Activated naive CD4-positive, alpha-beta T cell treated with anti-CD3 and anti-CD28 coated beads, Interleukin-2, amount 10 ng/mL, durations not matched to agents 7 days and 5 days (primary cell): ENCODE measurements at regions not wholly inside any gene's neighbourhood (a gene's known extent, or its start where the extent isn't known, plus 50 kb on each side); places are given as distances from the start of the nearest gene placed in this dataset.

Source experiments
- CTCF ChIA-PET: fragments of 350-600 bp; sonication (Branson Sonifier 250); formaldehyde crosslinking; loops from one replicate; lab custom pipeline; 2021; ENCODE audit warnings: antibody characterized with exemption; lab: Charles Lee
- DNase-seq: peaks from one replicate; pipeline ENCODE4 v3.0.0-alpha.2; 2020
- H3K27ac Mint-ChIP-seq: one replicate; pipeline ENCODE4 v1.8.0; 2021; ENCODE audit warnings: mild to moderate bottlenecking, moderate library complexity, mixed read lengths
- H3K27me3 Mint-ChIP-seq: one replicate; pipeline ENCODE4 v1.8.0; 2021; ENCODE audit warnings: mild to moderate bottlenecking, mixed read lengths
- H3K36me3 Mint-ChIP-seq: one replicate; pipeline ENCODE4 v1.8.0; 2021; ENCODE audit warnings: mixed read lengths
- H3K4me1 Mint-ChIP-seq: one replicate; pipeline ENCODE4 v1.8.0; 2021; ENCODE audit warnings: mixed read lengths
- H3K4me3 Mint-ChIP-seq: one replicate; pipeline ENCODE4 v1.8.0; 2021; ENCODE audit warnings: mild to moderate bottlenecking, moderate library complexity, mixed read lengths
- H3K9me3 Mint-ChIP-seq: one replicate; pipeline ENCODE4 v1.8.0; 2021; ENCODE audit warnings: mixed read lengths

- no peaks in the 10 kb centered on the region for H3K36me3 Mint-ChIP-seq
- no peak for DNase-seq
- H3K4me3 Mint-ChIP-seq: no peak overlapping the region
- CTCF ChIA-PET: no interaction called here
- H3K27me3 Mint-ChIP-seq: no peaks in the 10 kb centered on the region
- H3K27ac Mint-ChIP-seq: no peak overlapping the region
- H3K9me3 Mint-ChIP-seq: no peaks in the 10 kb centered on the region
- H3K4me1 Mint-ChIP-seq: no peaks in the 10 kb centered on the region
Observed at GRCh38 chr14:42149609-42150261, 543.1 kb downstream of the LRFN5 start.

GRCh38 chr14:42145766-42146165 lies 539.1 kb downstream of the LRFN5 start:
- no peak for DNase-seq
- no peaks in the 10 kb centered on the region for H3K9me3 Mint-ChIP-seq

DNA sequence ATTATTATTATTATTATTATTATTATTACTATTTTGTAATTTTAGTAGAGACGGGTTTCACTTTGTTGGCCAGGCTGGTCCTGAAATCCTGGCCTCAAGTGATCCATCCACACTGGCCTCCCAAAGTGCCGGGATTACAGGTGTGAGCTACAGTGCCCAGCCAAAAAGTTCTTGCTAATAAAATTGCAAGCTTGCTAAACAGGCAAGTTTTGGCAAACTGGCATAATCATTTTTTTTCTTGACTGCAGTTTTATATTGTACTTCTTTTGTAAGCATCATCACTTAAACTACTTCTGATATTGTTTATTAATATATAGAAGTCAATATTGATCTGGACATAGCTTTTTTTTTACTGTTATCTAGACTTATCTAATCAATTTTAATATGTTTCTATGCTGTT lies 536.4 kb downstream of the LRFN5 start:
- H3K4me1 Mint-ChIP-seq: no peaks in the 10 kb centered on the region
- CTCF ChIA-PET: no interaction called here
- no peak overlapping the region for H3K27ac Mint-ChIP-seq
- H3K27me3 Mint-ChIP-seq: no peaks in the 10 kb centered on the region
- DNase-seq: no peak
- H3K36me3 Mint-ChIP-seq: no peaks in the 10 kb centered on the region
- H3K9me3 Mint-ChIP-seq: no peaks in the 10 kb centered on the region
- H3K4me3 Mint-ChIP-seq: no peak overlapping the region

More at GRCh38 chr14:42145766-42146165, 539.1 kb downstream of the LRFN5 start:
- H3K4me1 Mint-ChIP-seq: no peaks in the 10 kb centered on the region
- H3K36me3 Mint-ChIP-seq: no peaks in the 10 kb centered on the region
- H3K27me3 Mint-ChIP-seq: no peaks in the 10 kb centered on the region
- no peak overlapping the region for H3K27ac Mint-ChIP-seq
- no peak overlapping the region for H3K4me3 Mint-ChIP-seq
- CTCF ChIA-PET: no interaction called here

- CTCF ChIA-PET: no interaction called here
- Mint-ChIP-seq H3K4me3 (no peak overlapping the region), H3K36me3 (no peaks in the 10 kb centered on the region), H3K27me3 (no peaks in the 10 kb centered on the region), H3K27ac (no peak overlapping the region), H3K9me3 (no peaks in the 10 kb centered on the region), H3K4me1 (no peaks in the 10 kb centered on the region)
- DNase-seq: no peak
Observed at GRCh38 chr14:42141328-42141727, 534.7 kb downstream of the LRFN5 start.

DNA sequence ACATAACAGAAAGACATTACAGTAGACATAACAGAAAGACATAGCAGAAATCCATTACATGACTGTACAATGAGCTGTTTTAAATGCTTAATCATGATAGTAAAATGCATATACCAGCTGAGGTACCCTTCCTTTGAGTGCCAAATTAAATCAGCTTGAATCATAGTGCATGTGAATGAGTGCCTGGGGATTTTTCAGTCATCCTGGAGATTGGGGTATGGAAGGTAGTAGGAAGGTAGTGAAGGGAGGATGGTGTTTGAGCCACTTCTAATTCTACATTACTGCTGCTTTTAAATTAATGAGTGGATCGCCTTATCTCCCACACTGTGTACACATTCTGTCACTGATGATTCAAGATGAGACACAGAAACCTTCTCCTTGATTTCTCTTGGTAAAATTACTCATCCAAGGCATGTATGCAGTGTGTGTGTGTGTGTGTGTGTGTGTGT lies 534.2 kb downstream of the LRFN5 start:
- Mint-ChIP-seq H3K9me3 (no peaks in the 10 kb centered on the region), H3K4me1 (no peaks in the 10 kb centered on the region), H3K4me3 (no peak overlapping the region), H3K27me3 (no peaks in the 10 kb centered on the region), H3K36me3 (no peaks in the 10 kb centered on the region), H3K27ac (no peak overlapping the region)
- DNase-seq: no peak
- CTCF ChIA-PET: no interaction called here

DNA sequence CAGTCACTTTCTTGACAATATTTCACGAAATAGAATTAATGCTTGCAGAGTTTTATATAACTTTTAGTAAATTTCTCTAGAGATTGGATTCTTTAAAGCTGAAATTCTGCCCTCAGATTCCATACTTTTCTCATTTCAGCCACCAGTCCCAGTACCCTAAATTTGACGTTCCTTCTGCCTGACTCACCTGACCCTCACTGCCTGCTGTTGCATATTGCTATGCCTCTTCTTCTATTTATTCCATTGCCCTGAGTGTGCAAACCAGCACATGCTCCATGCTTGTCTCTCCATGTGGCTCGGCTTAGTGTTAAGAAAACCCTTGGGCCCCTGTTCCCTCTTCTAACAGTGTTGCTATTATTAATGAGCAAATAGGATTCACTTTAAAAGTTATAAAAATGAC lies 533.3 kb downstream of the LRFN5 start:
- CTCF ChIA-PET: no interaction called here
- Mint-ChIP-seq H3K36me3 (no peaks in the 10 kb centered on the region), H3K9me3 (no peaks in the 10 kb centered on the region), H3K27ac (no peak overlapping the region), H3K27me3 (no peaks in the 10 kb centered on the region), H3K4me3 (no peak overlapping the region), H3K4me1 (no peaks in the 10 kb centered on the region)
- no peak for DNase-seq

DNA sequence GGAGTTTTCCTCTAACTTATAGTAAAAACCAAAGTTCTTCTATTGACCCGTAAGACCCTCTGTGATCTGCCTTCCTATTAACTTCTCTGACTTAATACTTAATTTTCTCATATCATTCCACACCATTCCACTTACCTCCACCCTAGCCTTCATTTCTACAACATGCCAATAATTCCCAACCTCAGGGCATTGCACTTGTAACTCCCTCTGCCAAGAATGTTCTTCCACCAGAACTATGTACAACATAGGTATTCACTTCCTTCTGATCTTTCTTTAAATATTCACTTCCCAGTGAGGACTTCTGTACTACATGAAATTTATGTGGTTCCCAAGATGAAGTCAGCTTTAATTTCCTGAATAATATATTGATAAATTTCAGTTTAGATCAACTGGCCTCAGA lies 531.7 kb downstream of the LRFN5 start:
- CTCF ChIA-PET: no interaction called here

GRCh38 chr14:42130815-42131214 lies 524.1 kb downstream of the LRFN5 start:
- Mint-ChIP-seq H3K4me1 (no peaks in the 10 kb centered on the region), H3K36me3 (no peaks in the 10 kb centered on the region), H3K9me3 (peaks cover 2% of the 10 kb centered on the region), H3K27ac (no peak overlapping the region), H3K27me3 (no peaks in the 10 kb centered on the region), H3K4me3 (no peak overlapping the region)
- CTCF ChIA-PET: no interaction called here
- no peak for DNase-seq

More for the DNA sequence above, 531.7 kb downstream of the LRFN5 start:
- no peaks in the 10 kb centered on the region for H3K27me3 Mint-ChIP-seq
- H3K4me3 Mint-ChIP-seq: no peak overlapping the region
- no peaks in the 10 kb centered on the region for H3K36me3 Mint-ChIP-seq
- H3K27ac Mint-ChIP-seq: no peak overlapping the region
- DNase-seq: no peak
- no peaks in the 10 kb centered on the region for H3K4me1 Mint-ChIP-seq
- peaks cover 2% of the 10 kb centered on the region for H3K9me3 Mint-ChIP-seq

- CTCF ChIA-PET: no interaction called here
- DNase-seq: no peak
- H3K36me3 Mint-ChIP-seq: no peaks in the 10 kb centered on the region
- no peaks in the 10 kb centered on the region for H3K4me1 Mint-ChIP-seq
- no peak overlapping the region for H3K4me3 Mint-ChIP-seq
- peaks cover 5% of the 10 kb centered on the region for H3K9me3 Mint-ChIP-seq
- no peak overlapping the region for H3K27ac Mint-ChIP-seq
- H3K27me3 Mint-ChIP-seq: no peaks in the 10 kb centered on the region
Observed at GRCh38 chr14:42123526-42123925, 516.9 kb downstream of the LRFN5 start.

GRCh38 chr14:42113358-42114069 lies 506.8 kb downstream of the LRFN5 start:
- Mint-ChIP-seq H3K4me3 (no peak overlapping the region), H3K36me3 (no peaks in the 10 kb centered on the region), H3K27ac (no peak overlapping the region), H3K27me3 (no peaks in the 10 kb centered on the region), H3K4me1 (no peaks in the 10 kb centered on the region), H3K9me3 (peaks cover 26% of the 10 kb centered on the region)
- DNase-seq: no peak
- CTCF ChIA-PET: no interaction called here

DNA sequence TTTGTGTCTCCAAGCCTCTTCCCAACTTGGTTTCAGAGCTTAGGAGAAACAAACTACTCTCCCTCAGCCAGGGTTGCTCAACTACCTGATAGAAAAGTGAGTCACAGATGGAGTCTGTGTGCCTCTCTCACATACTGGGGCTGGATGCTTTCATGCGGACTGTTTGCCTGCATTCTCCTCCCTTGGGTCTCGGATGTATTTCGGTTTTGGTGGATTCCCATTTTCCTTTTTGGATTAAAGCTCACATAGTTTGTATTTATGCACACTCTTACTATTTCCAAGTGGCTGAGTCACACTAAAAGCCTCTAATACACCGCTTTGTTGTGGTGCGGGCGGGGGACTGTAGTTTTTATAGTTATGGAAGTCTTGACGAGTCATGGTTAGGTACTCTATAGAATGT lies 505.4 kb downstream of the LRFN5 start:
- CTCF ChIA-PET: no interaction called here
- Mint-ChIP-seq H3K36me3 (no peaks in the 10 kb centered on the region), H3K27ac (no peak overlapping the region), H3K9me3 (peaks cover 29% of the 10 kb centered on the region), H3K4me1 (no peaks in the 10 kb centered on the region), H3K4me3 (no peak overlapping the region), H3K27me3 (no peaks in the 10 kb centered on the region)
- DNase-seq: no peak

GRCh38 chr14:42111355-42111754 lies 504.7 kb downstream of the LRFN5 start:
- Mint-ChIP-seq H3K4me1 (no peaks in the 10 kb centered on the region), H3K4me3 (no peak overlapping the region)
- CTCF ChIA-PET: no interaction called here

GRCh38 chr14:42110167-42110566 lies 503.5 kb downstream of the LRFN5 start:
- DNase-seq: no peak
- CTCF ChIA-PET: no interaction called here
- no peak overlapping the region for H3K4me3 Mint-ChIP-seq

More at GRCh38 chr14:42111355-42111754, 504.7 kb downstream of the LRFN5 start:
- H3K27me3 Mint-ChIP-seq: no peaks in the 10 kb centered on the region
- no peak for DNase-seq
- no peak overlapping the region for H3K27ac Mint-ChIP-seq
- H3K9me3 Mint-ChIP-seq: peaks cover 29% of the 10 kb centered on the region
- no peaks in the 10 kb centered on the region for H3K36me3 Mint-ChIP-seq

GRCh38 chr14:42095155-42095554 lies 488.5 kb downstream of the LRFN5 start:
- Mint-ChIP-seq H3K27ac (no peak overlapping the region), H3K4me1 (no peaks in the 10 kb centered on the region), H3K9me3 (peaks cover 10% of the 10 kb centered on the region), H3K36me3 (no peaks in the 10 kb centered on the region), H3K27me3 (no peaks in the 10 kb centered on the region), H3K4me3 (no peak overlapping the region)
- DNase-seq: no peak
- CTCF ChIA-PET: no interaction called here

More at GRCh38 chr14:42110167-42110566, 503.5 kb downstream of the LRFN5 start:
- peaks cover 29% of the 10 kb centered on the region for H3K9me3 Mint-ChIP-seq
- H3K36me3 Mint-ChIP-seq: no peaks in the 10 kb centered on the region
- H3K27ac Mint-ChIP-seq: no peak overlapping the region
- no peaks in the 10 kb centered on the region for H3K4me1 Mint-ChIP-seq
- H3K27me3 Mint-ChIP-seq: no peaks in the 10 kb centered on the region

DNA sequence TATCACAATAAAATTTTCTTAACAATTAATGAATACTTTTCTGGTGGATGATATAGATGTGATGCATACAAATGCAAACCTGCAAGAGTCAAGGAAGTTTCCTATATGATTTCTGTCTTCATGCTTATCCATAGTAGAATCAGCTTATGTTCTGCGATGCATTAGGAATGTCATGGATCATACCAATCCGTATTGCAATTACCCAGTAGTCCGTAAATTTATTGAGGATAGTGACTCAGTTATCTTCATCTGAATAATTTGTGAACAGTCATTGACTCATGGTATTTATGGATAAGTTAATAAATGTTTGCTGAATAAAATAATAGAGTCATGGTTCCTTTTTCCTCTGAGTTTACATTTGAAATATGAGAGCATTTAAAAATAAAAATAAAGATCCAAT lies 483.4 kb downstream of the LRFN5 start:
- H3K36me3 Mint-ChIP-seq: no peaks in the 10 kb centered on the region
- H3K27me3 Mint-ChIP-seq: no peaks in the 10 kb centered on the region
- H3K9me3 Mint-ChIP-seq: peaks cover 11% of the 10 kb centered on the region
- CTCF ChIA-PET: no interaction called here
- H3K4me1 Mint-ChIP-seq: no peaks in the 10 kb centered on the region
- no peak overlapping the region for H3K4me3 Mint-ChIP-seq
- H3K27ac Mint-ChIP-seq: no peak overlapping the region
- no peak for DNase-seq
